Ovary (tissue), 7 donors: ENCODE measurements at regions not wholly inside any gene's neighbourhood (a gene's known extent, or its start where the extent isn't known, plus 50 kb on each side); places are given as distances from the start of the nearest gene placed in this dataset.

ENCODE experiments used
- DNase-seq, 5 donors: peaks; one replicate each; pipeline ENCODE4 v3.0.0-alpha.2; 2019 to 2020
- H3K27ac ChIP-seq, 2 donors: fragments of 200-600 bp; one replicate each; pipeline versions ENCODE4 v1.5.1 to v1.8.0; 2019 to 2022
- H3K27me3 ChIP-seq: fragments of 200-600 bp; one replicate; pipeline ENCODE4 v1.8.0; 2022
- H3K36me3 ChIP-seq: fragments of 200-600 bp; sonication (generic); one replicate; pipeline ENCODE4 v1.5.1; 2019
- H3K4me1 ChIP-seq: one replicate; pipeline ENCODE4 v1.8.1; 2013; ENCODE audit warnings: mild to moderate bottlenecking, moderate library complexity; ENCODE audit not compliant: insufficient read depth
- H3K4me3 ChIP-seq: fragments of 200-600 bp; sonication (generic); one replicate; pipeline ENCODE4 v1.5.1; 2017
- H3K9me3 ChIP-seq, 2 donors: fragments of 200-600 bp in 1 of 2; sonication (generic) in 1 of 2; one replicate each; pipeline versions ENCODE4 v1.5.1 to v1.8.1; 2013 to 2019; ENCODE audit warnings: mild to moderate bottlenecking in 1 of 2, moderate library complexity in 1 of 2
- CTCF ChIP-seq, 3 donors: fragments of 450-650 bp in 2 of 3; fragments of 200-600 bp in 1 of 3; IDR thresholded peaks; one replicate each; pipeline versions ENCODE4 v1.5.1 to v1.8.0; 2016 to 2022; ENCODE audit warnings: antibody characterized with exemption in 3 of 3, mild to moderate bottlenecking in 1 of 3
- EP300 ChIP-seq: sonication (generic); formaldehyde crosslinking; IDR thresholded peaks from one replicate; pipeline ENCODE4 v1.6.1; 2017; ENCODE audit warnings: antibody characterized with exemption
- POLR2A ChIP-seq: fragments of 450-650 bp; IDR thresholded peaks from one replicate; pipeline ENCODE4 v1.6.1; 2017; ENCODE audit warnings: antibody characterized with exemption, mild to moderate bottlenecking, moderate library complexity
- WGBS, 3 donors: extraction: QIAGEN DNeasy Blood & Tissue Kit in 1 of 3; methylation state at CpG; one replicate each; pipeline versions ENCODE4 v1.1.5 to v1.1.7; 2013 to 2017; 5-methylcytosine and 5-hydroxymethylcytosine counted together
- intact Hi-C, 4 donors: fragments of 100-400 bp; cut with DNase I; formaldehyde crosslinking; loops; one replicate each; pipeline versions ENCODE4 v1.11.0 to v1.15.1; 2022 to 2023
- donor health status: DM: no; HTN: no; CAD: no; lungs with moderate emphysema.
- donor health status: DM: no; HTN: no; CAD: no.
- donor health status: Bipolar disorder and iron deficiency.
- donor health status: DM: no; HTN: no; CAD: no.
- donor health status: DM: yes; HTN: yes; CAD: no.

DNA sequence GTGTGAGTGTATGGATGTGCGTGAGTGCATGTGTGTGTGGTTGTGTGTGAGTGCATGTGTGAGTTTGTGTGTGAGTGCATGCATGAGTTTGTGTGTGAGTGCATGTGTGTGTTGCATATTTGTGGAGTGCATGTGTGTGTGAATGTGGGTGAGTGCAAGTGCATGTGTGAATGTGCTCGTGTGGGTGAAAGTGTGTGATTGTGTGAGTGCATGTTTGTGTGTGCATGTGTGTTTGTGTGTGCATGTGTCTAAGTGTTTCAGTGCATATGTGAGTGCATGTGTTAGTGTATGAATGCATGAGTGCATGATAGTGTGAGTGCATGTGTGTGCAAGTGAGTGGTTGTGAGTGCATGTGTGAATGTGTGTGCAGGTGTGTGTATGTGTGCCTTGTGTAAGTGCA is 343.4 kb upstream of the SALL3 start:
- Histone ChIP-seq H3K4me3 (no peak overlapping the region), H3K27ac (no peak overlapping the region), H3K36me3 (no peaks in the 10 kb centered on the region), H3K27me3 (no peaks in the 10 kb centered on the region), H3K4me1 (no peaks in the 10 kb centered on the region), H3K9me3 (no peaks in the 10 kb centered on the region)
- intact Hi-C loops, result no loop called here
- WGBS, 3 donors, result 88 to 96% (median 93%) methylated on average over 2 of the region's 2 CpGs
- no peak for DNase-seq
- no peak for TF ChIP-seq EP300
- no peak for TF ChIP-seq CTCF (IDR thresholded peaks at IDR 0.05)
- no peak for TF ChIP-seq POLR2A

- no peak for TF ChIP-seq EP300
- TF ChIP-seq POLR2A, result no peak
- TF ChIP-seq CTCF (IDR thresholded peaks at IDR 0.05), result no peak
- intact Hi-C loops, result no loop called here
- 86 to 89% (median 87%) methylated on average over 52 to 70 of the region's 70 CpGs for WGBS, 3 donors
- Histone ChIP-seq H3K36me3 (no peaks in the 10 kb centered on the region), H3K4me3 (no peak overlapping the region), H3K27ac (no peak overlapping the region), H3K27me3 (no peaks in the 10 kb centered on the region), H3K9me3 (no peaks in the 10 kb centered on the region), H3K4me1 (no peaks in the 10 kb centered on the region)
- peak in 1 of 5 donors; percentile 18 for DNase-seq
These were observed 341.9 kb upstream of the SALL3 start for GRCh38 chr18:78637442-78638402.

DNA sequence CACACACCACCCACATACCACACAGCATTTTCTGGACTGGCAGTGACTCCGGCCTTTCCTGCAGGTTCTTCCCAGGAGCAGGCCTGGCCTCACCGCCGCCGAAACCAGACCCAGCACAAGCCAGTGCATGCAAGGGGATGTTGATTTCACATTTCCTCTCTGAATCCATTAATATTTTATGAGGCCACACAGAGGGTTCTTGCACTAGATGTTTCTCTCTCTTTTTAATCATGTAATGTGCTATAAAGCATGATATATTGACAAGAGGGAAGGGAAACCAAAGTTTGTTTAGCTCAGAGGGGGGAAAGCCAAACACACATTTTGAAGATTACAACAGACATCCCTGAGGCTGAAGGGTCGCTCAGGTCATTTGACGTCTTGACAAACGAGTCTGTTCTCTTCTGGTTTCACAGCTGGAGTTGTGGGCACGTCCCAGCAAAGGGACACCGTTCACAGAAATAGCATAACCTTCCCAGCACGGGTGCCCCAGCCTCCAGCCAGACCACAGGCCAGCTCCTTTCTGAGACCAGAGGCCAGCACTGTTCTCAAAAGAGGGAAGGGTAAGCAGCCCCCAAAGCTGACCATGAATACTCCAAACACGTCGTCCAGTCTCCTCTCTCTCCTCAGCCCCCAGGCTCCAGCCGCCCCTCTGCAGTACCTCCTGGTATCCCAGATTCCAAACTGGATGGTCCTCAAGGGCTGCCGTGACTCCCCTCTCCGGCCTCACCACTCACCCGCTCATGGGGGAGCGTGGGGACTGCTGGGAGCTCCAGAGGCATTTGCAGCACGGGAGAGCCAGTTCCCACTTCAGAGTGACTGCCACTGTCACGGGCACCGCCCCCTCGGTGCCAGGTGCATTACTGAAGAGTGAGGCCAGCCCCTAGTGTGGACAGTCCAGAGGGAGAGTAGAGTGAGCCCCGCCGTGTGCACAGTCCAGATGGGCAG is 340.3 kb upstream of the SALL3 start:
- 58 to 61% (median 58%) methylated on average over 22 to 23 of the region's 23 CpGs for WGBS, 3 donors
- H3K36me3 ChIP-seq, result no peaks in the 10 kb centered on the region
- no peaks in the 10 kb centered on the region for H3K4me1 ChIP-seq
- no peaks in the 10 kb centered on the region for H3K27me3 ChIP-seq
- no peak overlapping the region for H3K4me3 ChIP-seq
- DNase-seq, result no peak
- intact Hi-C loops, result no loop called here
- no peaks in the 10 kb centered on the region for H3K9me3 ChIP-seq
- no peak overlapping the region for H3K27ac ChIP-seq
- no peak for TF ChIP-seq EP300
- TF ChIP-seq POLR2A, result no peak
- no peak for TF ChIP-seq CTCF (IDR thresholded peaks at IDR 0.05)

GRCh38 chr18:78640246-78640995 is 339.2 kb upstream of the SALL3 start:
- DNase-seq, result no peak

More at GRCh38 chr18:78640246-78640995, 339.2 kb upstream of the SALL3 start:
- no peaks in the 10 kb centered on the region for H3K27me3 ChIP-seq
- no peaks in the 10 kb centered on the region for H3K9me3 ChIP-seq
- H3K36me3 ChIP-seq, result no peaks in the 10 kb centered on the region
- H3K27ac ChIP-seq, result no peak overlapping the region
- H3K4me3 ChIP-seq, result no peak overlapping the region
- no peaks in the 10 kb centered on the region for H3K4me1 ChIP-seq
- intact Hi-C loops, result no loop called here
- TF ChIP-seq POLR2A (no peak), CTCF (IDR thresholded peaks at IDR 0.05) (no peak), EP300 (no peak)
- WGBS, 3 donors, result 79 to 86% (median 82%) methylated on average over 8 of the region's 8 CpGs
